Esophagus muscularis mucosa (tissue), 4 donors: ENCODE measurements at regions not wholly inside any gene's neighbourhood (a gene's known extent, or its start where the extent isn't known, plus 50 kb on each side); places are given as distances from the start of the nearest gene placed in this dataset.

Experiments
- DNase-seq: peaks from one replicate; pipeline ENCODE4 v3.0.0-alpha.2; 2017; ENCODE audit errors: extremely low spot score
- H3K27ac ChIP-seq, 4 donors: fragments of 200-600 bp; sonication (generic); replicated peaks in 1 of 4; 1 replicate in 3 of 4; 2 replicates in 1 of 4; pipeline ENCODE4 v1.5.1; 2016 to 2019; ENCODE audit warnings: mild to moderate bottlenecking in 1 of 4
- H3K27me3 ChIP-seq, 4 donors: fragments of 200-600 bp; sonication (generic); one replicate each; pipeline versions ENCODE4 v1.5.1 to v1.6.0; 2016 to 2019
- H3K36me3 ChIP-seq, 4 donors: fragments of 200-600 bp; sonication (generic); one replicate each; pipeline ENCODE4 v1.5.1; 2016 to 2019
- H3K4me1 ChIP-seq, 4 donors: fragments of 200-600 bp; sonication (generic); one replicate each; pipeline ENCODE4 v1.5.1; 2016 to 2019
- H3K4me3 ChIP-seq, 4 donors: fragments of 200-600 bp; sonication (generic); 1 replicate in 2 of 4; 2 replicates in 2 of 4; pipeline ENCODE4 v1.5.1; 2016 to 2019; ENCODE audit warnings: mild to moderate bottlenecking in 4 of 4, moderate library complexity in 1 of 4
- H3K9me3 ChIP-seq, 4 donors: fragments of 200-600 bp; sonication (generic); 1 replicate in 3 of 4; 2 replicates in 1 of 4; pipeline ENCODE4 v1.5.1; 2016 to 2019
- CTCF ChIP-seq, 3 experiments: fragments of 200-600 bp in 2 of 3; fragments of 450-650 bp in 1 of 3; sonication (generic) in 2 of 3; IDR thresholded peaks; one replicate each; pipeline ENCODE4 v1.5.1; 2017 to 2019; ENCODE audit warnings: antibody characterized with exemption in 3 of 3, mild to moderate bottlenecking in 2 of 3, moderate library complexity in 1 of 3
- EP300 ChIP-seq: sonication (generic); formaldehyde crosslinking; IDR thresholded peaks from one replicate; pipeline ENCODE4 v1.6.1; 2017; ENCODE audit warnings: antibody characterized with exemption
- POLR2A ChIP-seq: fragments of 450-650 bp; IDR thresholded peaks from one replicate; pipeline ENCODE4 v1.6.1; 2017; ENCODE audit warnings: antibody characterized with exemption, moderate library complexity, mild to moderate bottlenecking, low read depth
- POLR2AphosphoS5 ChIP-seq, 2 donors: sonication (generic); formaldehyde crosslinking; IDR thresholded peaks; one replicate each; pipeline ENCODE4 v1.6.1; 2017; ENCODE audit warnings: antibody characterized with exemption in 2 of 2
- WGBS: methylation state at CpG from one replicate; pipeline ENCODE4 v1.1.5; 2018; 5-methylcytosine and 5-hydroxymethylcytosine counted together
- intact Hi-C: fragments of 100-400 bp; cut with DNase I; formaldehyde crosslinking; loops from one replicate; pipeline ENCODE4 v1.15.1; 2023

- Histone ChIP-seq H3K4me3 (no peak overlapping the region), H3K36me3 (no peaks in the 10 kb centered on the region), H3K9me3 (no peaks in the 10 kb centered on the region), H3K27me3 (no peaks in the 10 kb centered on the region), H3K27ac (no peak overlapping the region), H3K4me1 (peaks cover 0 to 6% (median 3%) of the 10 kb centered on the region in 4 donors)
- DNase-seq, result no peak
- intact Hi-C loops, result no loop called here
- 83% methylated on average over 3 of the region's 3 CpGs for WGBS
- TF ChIP-seq CTCF (IDR thresholded peaks at IDR 0.05) (no peak), POLR2A (no peak), EP300 (no peak), POLR2AphosphoS5 (IDR thresholded peaks at IDR 0.05) (no peak)
Measured at GRCh38 chr5:99023330-99023729, 94.5 kb upstream of the CHD1 start.

- H3K4me1 ChIP-seq, result peaks cover 0 to 6% (median 3%) of the 10 kb centered on the region in 4 donors
- intact Hi-C loops, result no loop called here
- no peak for DNase-seq
Measured at GRCh38 chr5:99022250-99022649, 93.4 kb upstream of the CHD1 start.

GRCh38 chr5:99020698-99021048 is 91.9 kb upstream of the CHD1 start:
- no peak overlapping the region for H3K4me3 ChIP-seq
- TF ChIP-seq POLR2AphosphoS5 (IDR thresholded peaks at IDR 0.05) (no peak), CTCF (IDR thresholded peaks at IDR 0.05) (no peak)
- H3K36me3 ChIP-seq, result no peaks in the 10 kb centered on the region
- no peaks in the 10 kb centered on the region for H3K27me3 ChIP-seq
- intact Hi-C loops, result no loop called here
- no peak overlapping the region for H3K27ac ChIP-seq
- peaks cover 0 to 6% (median 3%) of the 10 kb centered on the region in 4 donors for H3K4me1 ChIP-seq
- no peak for DNase-seq
- H3K9me3 ChIP-seq, result no peaks in the 10 kb centered on the region

More at GRCh38 chr5:99022250-99022649, 93.4 kb upstream of the CHD1 start:
- no peak overlapping the region for H3K27ac ChIP-seq
- H3K36me3 ChIP-seq, result no peaks in the 10 kb centered on the region
- H3K9me3 ChIP-seq, result no peaks in the 10 kb centered on the region
- TF ChIP-seq POLR2AphosphoS5 (IDR thresholded peaks at IDR 0.05), result no peak
- no peak for TF ChIP-seq POLR2A
- TF ChIP-seq CTCF (IDR thresholded peaks at IDR 0.05), result no peak
- TF ChIP-seq EP300, result no peak
- H3K27me3 ChIP-seq, result no peaks in the 10 kb centered on the region
- H3K4me3 ChIP-seq, result no peak overlapping the region

- no peaks in the 10 kb centered on the region for H3K9me3 ChIP-seq
- WGBS, result 24% methylated on average over 3 of the region's 3 CpGs
- intact Hi-C loops, result no loop called here
- H3K4me1 ChIP-seq, result peaks cover 0 to 6% (median 3%) of the 10 kb centered on the region in 4 donors
- TF ChIP-seq POLR2A (no peak), CTCF (IDR thresholded peaks at IDR 0.05) (no peak), POLR2AphosphoS5 (IDR thresholded peaks at IDR 0.05) (no peak), EP300 (no peak)
- H3K27me3 ChIP-seq, result no peaks in the 10 kb centered on the region
- no peaks in the 10 kb centered on the region for H3K36me3 ChIP-seq
- no peak overlapping the region for H3K27ac ChIP-seq
- DNase-seq, result no peak
- H3K4me3 ChIP-seq, result no peak overlapping the region
Measured at GRCh38 chr5:99019812-99020697, 91.2 kb upstream of the CHD1 start.

- Histone ChIP-seq H3K9me3 (no peaks in the 10 kb centered on the region), H3K27me3 (no peaks in the 10 kb centered on the region), H3K4me3 (no peak overlapping the region), H3K36me3 (no peaks in the 10 kb centered on the region), H3K27ac (no peak overlapping the region), H3K4me1 (peaks cover 0 to 6% (median 3%) of the 10 kb centered on the region in 4 donors)
- WGBS, result 87% methylated on average over 6 of the region's 6 CpGs
- no peak for TF ChIP-seq POLR2AphosphoS5 (IDR thresholded peaks at IDR 0.05)
- TF ChIP-seq POLR2A, result no peak
- TF ChIP-seq EP300, result no peak
- TF ChIP-seq CTCF (IDR thresholded peaks at IDR 0.05), result no peak
- DNase-seq, result no peak
- intact Hi-C loops, result no loop called here
Measured at GRCh38 chr5:99019254-99019653, 90.4 kb upstream of the CHD1 start.
